GM21723 (cell line): ENCODE measurements at regions not wholly inside any gene's neighbourhood (a gene's known extent, or its start where the extent isn't known, plus 50 kb on each side); places are given as distances from the start of the nearest gene placed in this dataset.
A peak's percentile ranks its signal among the peaks of the same experiment; 100 is the strongest.
"Not testable (repeated sequence)": the region's sequence is repeated elsewhere in the genome, so short reads cannot be mapped to it uniquely, and the experiment has no call there.

Experiments
- ATAC-seq: cut with Tn5 transposase; IDR thresholded peaks from one replicate; pipeline ENCODE4 v1.9.1; 2021; ENCODE audit warnings: mild to moderate bottlenecking, moderate library complexity; ENCODE audit not compliant: unreplicated experiment

DNA sequence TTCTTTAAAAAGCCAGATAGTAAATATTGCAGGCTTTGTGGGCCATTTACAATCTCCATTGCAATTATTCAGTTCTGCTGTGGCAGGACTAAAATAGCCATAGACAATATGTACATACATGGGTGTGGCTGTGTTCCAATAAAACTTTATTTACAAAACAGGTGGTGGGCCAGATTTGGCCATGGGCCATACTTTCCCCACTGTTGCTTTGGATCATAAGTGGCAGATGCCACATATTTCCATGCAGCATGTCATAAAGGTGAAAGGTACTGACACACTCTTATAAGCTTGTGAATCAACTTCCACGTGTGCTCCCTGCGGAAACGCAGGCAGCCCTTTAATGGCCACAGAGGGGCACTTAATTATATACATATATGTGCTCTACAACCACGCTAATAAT, 244.4 kb upstream of the FOXN3 start:
- no peak for ATAC-seq

DNA sequence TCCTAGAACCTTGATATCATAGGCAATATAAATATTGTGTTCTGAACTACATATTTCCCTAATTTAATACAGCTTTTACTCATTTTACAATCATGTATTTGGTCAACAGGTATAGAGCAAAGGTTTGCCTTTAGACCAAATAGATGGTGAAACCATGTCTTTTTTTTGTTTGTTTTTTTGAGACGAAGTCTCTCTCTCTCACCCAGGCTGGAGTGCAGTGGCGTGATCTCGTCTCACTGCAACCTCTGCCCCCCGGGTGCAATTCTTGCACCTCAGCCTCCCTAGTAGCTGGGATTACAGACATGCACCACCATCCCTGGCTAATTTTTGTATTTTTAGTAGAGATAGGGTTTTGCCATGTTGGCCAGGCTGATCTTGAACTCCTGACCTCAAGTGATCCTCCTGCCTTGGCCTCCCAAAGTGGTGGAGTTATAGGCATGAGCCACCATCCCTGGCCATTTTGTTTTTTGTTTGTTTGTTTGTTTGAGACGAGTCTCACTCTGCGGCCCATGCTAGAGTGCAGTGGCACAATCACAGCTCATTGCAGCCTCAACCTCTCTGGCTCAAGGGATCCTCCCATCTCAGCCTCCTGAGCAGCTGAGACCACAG, 243.7 kb upstream of the FOXN3 start:
- not testable (repeated sequence) for ATAC-seq

DNA sequence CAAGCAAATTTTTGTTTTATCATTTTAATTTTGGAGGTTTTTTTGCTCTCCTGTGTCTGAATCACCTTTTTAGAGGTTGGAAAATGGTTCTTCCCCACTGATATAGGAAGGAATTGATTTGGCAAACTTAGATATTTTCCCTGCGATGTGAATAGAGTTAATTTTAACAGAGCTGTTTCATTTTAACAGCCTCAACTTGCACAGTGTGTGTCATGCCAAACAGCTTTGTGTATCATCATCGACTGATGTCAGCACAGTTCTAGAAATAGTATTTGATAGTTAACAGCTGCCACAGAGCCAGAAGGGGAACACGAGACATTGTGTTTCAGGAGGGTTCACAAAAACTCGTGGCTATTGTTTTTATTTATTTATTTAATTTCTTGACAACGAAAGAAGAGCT, 243.1 kb upstream of the FOXN3 start:
- ATAC-seq = no peak

DNA sequence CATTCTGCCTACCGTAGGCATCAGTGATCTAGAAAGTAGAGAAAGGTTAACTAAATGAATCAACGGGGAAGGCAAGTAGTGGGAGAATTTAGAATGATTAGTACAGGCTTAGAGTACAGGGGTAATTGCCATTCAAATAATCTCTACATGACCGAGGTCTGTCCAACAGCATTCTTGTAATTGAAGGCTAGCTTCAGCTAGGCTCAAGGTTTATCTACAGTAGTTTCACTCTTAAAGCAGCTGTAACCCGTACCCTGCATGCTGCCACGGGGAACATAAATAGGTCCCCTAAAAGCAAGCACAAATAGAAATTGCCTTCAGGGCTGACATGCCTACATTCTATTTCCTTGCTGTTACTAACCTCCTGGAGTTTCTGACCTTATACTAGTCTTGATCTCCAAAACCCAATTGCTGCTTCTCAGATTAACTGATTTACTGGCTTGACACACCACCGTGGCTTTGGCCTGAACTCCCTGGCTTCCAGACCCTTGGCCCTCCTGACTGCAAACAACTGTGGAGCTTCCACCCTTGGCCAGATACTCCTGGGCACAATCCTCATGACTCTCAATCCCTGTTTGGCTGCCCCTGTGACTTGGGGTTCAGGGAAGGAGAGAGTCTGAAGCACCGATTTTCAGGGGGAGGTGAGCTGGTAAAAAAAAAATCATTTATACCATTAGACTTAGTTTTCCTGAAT, 242.1 kb upstream of the FOXN3 start:
- ATAC-seq = no peak

DNA sequence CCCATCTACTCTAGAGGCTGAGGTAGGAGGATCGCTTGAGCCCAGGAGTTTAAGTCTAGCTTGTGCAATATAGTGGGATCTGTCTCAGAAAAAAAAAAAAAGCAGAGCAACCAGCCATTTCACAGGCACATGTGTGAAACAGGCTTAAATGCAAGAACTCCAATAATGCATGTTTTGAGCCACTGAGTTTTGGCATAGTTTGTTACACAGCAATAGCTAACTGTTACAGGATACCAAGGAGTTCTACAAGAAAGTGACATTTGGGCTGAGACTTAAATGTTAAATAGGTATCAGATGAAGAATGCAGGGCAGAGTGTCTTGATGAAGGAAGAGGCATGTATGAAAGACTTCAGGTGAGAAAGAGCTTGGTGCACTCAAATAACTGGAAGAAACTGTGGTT, 240.0 kb upstream of the FOXN3 start:
- ATAC-seq = no peak

DNA sequence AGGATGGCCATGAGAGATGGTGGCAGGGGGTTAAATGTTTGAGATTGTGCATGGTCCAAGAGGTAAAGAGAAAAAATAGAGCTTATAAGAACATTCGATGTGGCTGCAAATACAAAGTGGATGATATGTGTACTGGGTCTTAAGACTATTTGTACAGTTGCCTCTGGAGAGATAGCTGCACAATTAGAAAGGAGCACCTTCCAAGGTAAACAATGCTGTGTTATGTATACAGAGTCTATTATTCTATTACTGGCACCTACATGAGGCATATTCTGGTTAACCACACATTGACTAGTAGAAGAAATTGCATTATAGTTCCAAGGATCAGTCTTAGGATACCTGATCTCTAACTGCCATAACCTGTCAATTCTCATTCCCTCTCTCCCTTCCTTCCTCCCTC, 238.0 kb upstream of the FOXN3 start:
- ATAC-seq = no peak

DNA sequence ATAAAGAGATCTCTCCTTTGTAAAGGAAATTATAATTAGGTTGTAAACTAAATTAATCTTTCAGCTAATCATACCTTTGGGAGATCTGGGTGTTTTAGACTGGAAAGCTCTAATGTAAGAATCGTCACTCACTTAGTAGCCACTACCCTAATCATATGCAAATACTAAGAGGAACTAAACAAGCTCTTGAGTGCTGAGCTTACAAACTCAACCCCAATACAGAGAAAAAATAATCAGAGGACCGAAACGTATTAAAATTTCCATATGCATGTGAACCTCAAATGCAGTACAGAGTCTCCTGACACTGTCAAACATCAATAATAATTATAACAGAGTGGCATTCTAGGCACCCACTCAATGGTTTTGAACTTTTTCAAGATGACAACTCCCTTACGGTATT, 235.3 kb upstream of the FOXN3 start:
- ATAC-seq = no peak

DNA sequence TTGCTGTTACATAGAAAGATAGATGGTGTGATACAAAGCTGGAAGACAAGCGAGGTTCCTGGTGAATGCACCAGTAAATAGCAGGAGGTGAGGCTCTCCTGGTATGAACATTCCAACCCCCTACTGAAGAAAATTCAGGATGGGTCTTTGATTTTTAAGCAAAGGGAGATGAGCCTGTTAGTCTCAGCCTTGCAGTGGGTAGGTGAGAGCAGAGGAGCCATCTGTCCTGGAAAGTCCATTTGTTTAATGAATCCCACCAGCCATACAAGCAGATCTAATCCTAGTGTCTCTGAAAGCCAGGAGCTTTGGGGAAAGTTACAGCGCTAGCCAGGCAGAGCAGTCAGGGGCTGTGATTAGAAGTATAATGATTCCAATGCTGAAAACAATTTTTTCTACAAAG, 234.8 kb upstream of the FOXN3 start:
- ATAC-seq = no peak

DNA sequence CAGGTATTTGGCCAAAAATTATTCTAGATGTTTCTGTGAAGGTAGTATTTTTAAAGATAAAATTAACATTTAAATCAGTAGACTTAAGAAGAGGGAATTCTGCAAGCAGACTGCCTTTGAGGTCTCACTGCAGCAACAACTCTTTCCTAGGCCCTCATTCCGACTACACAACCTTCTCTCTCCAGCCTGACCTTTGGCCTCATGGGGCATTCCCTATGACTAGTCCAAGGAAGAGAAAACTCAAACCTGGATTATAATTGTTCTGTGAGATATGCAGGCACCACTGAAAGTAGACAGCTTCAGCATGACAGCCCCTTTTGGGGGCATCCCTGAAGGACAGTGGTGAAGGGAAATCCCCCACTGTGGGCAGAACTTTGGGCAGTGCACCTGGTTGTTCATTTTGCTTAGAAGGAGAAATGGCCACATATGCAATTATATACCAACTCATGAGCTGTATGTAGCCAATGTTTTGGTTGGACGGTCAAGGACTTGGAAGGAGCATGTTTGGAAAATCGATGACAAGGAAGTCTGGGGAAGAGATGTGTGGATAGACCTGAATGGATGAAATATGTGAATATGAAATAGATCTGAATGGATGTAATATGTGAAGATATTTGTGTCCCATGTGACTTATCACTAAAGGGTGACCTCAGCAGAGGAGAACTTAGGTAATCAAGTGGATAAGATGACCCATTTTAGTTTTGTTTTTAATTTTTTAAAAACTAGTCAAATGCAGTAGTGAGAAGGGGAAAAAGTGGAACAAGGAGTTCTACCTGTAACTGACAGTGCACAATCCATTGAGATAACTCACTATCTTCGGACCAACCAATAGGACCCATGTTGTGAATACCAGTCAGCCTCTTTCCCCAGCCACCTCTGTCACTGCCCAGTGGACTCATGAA, 233.3 kb upstream of the FOXN3 start:
- no peak for ATAC-seq

DNA sequence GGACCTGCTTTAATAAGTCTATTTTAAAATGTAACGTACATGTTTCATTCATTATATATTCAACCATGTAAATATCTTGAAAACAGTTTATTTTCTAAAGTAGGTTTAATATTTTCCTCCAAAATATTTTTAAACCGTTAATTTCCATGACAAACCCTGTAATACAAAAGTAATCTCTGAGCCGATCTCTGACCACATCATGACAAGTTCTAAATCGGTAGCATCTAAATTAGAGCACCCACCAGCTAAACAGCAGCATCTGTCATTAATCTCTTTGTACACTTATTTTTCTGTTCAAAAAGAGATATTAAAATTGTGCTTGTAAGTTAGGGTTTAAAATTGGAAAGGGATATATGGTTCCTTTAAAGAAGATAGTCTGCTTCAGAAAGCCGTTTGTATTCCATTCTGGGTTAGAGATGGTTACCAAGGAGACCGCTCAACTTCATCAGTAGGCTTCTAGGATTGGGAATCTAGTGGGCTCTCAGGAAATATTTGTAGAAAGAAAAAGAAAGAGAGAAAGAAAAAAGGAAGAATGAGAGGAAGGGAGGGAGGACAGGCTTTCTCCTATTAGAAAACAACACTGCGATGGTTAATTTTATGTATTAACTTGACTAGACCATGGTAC, 232.5 kb upstream of the FOXN3 start:
- no peak for ATAC-seq

DNA sequence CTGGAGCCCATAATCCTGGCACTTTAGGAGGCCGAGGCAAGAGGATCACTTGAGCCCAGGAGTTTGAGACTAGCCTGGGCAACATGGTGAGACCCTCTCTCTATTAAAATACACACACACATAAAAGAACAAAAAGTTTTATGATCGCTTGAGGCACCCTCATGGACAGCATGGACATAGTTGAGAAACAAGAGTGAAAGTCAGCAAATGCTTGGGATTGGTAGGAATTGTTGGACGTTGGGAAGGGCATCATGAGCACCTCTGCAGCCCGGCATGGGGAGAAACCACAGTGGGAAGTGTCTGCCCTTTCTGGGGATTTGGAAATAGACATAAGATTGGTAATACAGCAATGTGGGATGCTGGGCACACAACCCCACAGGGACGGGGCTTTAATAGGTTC, 231.9 kb upstream of the FOXN3 start:
- ATAC-seq = no peak

DNA sequence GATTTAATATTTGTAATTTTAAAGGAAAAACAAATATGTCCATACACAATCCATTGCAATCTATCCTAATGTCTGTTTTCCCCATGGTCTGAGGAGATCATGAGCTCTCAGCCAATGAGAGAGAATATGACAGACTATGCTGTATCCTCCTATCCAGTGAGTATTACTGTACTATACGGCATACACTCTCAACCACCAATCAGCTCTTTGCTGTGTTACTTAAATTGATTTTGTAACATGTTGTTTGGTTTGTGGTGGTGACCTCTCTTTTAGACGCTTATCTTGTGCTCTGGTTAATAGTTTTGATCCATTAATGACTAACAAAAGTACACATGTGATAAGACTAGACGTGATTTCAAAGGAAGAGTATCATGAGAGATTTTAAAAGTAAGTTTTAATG, 231.5 kb upstream of the FOXN3 start:
- no peak for ATAC-seq

DNA sequence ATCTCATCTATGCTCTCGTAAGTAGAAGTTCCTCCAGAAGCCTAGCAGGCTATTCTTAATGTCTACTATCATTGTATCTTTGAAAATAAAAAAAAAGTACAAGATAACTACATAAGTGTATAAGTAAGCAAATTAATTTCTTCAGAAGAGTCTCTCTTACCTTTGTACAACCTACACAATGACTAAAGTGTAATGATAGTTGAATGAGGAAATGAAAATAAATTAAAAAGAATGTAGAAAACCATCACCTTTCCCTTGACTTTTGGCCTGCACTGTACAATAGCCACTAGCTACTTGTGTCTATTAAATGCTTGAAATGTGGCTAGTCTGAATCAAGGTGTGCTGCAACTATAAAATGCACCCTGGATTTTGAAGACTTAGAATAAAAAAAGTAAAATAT, 229.9 kb upstream of the FOXN3 start:
- no peak for ATAC-seq

DNA sequence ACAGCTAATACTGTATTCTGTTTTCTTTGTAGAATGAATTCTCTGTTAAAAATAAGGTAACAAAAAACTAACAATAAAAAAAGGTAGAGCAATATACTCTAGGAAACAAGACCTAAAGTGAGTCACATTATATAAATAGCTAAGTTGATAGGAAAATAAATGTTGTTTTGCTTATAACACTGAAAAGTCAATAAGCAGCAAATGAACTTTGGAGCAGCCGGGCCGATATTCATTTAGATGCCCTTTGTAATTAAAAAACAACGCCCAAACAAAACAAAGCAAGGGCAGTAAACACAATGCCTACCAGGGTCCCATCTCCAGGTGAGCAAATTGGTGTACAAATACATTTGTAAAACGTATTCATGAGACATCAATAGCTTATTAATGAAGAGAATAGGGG, 227.6 kb upstream of the FOXN3 start:
- ATAC-seq = no peak

DNA sequence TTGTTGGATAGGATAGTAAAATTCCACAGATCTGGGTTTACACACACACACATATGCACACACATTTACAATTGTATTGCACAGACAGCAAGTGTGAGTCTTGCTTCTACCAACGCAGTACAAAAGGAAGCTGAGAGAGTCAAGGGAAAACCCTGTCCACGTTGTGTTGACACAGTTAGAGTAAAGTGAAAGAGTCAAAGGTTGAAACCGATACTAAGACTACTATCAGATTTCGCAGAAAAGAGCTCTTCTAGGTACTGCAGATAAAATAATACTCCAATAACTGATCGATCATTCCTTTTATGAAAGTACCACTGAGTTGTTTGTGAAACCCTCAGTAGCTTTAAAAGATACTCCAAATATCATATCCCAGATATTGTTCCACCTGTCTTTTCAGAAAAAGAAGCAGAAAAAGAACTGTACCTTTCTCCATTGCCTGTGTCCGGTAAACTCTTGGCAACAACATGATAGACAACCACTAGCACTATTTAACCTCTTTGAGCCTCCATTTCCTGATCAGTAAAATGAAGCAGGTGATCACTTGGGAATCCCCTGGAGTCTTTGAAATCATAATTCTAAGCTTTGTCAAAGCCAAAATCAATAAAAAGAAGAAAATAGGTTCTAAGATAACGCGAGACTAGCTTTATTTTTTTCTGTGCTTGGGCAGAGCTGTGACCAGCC, 224.6 kb upstream of the FOXN3 start:
- peak; percentile 99 for ATAC-seq

DNA sequence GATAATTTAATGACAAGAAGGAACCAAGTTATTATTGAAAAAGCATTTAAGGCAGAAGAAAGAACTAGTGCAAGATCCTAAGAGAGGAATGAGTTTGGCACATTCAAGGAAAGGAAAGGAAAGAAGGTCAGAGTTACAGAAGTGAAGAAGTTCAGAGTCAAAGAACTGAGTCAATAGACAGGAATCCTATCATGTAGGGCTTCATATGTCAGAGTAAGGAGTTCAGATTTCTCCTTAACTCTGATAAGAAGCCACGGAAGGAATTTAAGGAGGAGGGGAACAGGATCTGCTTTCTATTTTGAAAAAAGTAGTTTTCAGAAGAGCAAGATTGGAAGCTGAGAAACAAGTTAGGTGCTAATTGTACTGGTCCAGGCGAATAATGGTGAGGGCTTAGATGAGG, 223.1 kb upstream of the FOXN3 start:
- no peak for ATAC-seq

DNA sequence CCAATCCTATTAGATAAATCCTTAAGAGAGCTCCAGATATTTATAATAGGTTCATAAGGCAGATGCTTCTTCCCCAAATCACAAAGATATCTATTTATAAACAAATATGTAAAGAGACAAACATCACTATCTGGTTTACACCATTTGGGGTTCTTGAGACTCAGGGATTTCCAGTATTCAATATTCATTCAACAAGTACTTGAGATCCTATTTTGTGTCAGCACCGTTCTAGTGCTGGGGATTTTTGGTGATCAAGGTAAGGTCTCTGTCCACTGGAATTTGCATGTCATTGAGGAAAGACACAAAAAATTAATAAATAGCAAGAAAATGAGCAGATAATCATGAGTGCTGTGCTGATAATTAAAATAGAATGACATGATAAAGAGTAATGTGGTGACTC, 222.7 kb upstream of the FOXN3 start:
- ATAC-seq = no peak

DNA sequence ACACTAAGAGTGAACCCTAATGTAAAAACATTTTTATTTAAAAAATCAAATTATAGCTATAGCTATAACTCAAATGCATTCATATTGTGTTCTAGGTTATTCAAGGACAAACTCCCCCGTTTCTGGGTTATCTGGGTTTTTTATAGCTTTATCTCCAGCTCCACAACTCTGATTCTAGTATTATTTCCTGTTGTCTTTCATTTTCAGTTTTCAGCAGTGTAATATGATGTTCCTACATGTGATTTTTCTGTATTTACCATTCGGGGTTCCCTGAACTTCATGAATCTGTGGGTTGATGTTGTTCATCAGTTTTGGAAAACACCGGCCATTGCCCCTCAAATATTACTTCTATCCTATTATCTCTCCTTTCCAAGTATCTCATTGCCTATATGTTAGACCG, 221.9 kb upstream of the FOXN3 start:
- no peak for ATAC-seq

DNA sequence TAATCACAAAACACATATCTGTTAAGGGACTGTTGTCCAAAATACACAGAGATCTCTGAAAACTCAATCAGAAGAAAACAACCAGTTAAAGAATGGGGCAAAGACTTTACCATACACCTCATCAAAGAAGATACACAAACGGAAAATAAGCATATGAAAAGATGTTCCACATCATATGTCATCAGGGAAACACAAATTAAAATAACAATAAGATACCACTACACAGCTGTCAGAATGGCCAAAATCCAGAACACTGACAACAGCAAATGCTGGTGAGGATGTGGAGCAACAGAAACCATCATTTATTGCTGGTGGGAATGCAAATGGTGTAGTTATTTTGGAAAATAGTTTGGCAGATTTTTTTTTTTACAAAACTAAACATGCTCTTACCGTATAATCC, 220.5 kb upstream of the FOXN3 start:
- no peak for ATAC-seq

DNA sequence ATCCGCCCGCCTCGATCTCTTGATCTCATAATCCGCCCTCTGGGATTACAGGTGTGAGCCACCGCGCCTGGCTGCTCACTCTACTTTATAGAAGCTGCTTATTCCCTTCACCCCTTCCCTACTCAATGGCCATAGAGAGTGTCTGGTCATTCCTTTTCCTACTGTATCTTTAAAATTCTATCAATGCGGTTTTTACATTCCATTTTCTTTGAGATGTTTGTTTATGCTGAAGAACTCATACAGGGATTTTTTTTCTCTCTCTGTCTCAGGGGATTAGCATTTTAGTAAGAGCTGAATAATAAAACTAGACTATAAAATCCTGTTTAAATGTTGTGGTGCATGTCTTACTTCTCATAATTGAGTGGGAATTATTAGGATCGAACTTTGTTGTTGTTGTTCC, 218.6 kb upstream of the FOXN3 start:
- no peak for ATAC-seq

DNA sequence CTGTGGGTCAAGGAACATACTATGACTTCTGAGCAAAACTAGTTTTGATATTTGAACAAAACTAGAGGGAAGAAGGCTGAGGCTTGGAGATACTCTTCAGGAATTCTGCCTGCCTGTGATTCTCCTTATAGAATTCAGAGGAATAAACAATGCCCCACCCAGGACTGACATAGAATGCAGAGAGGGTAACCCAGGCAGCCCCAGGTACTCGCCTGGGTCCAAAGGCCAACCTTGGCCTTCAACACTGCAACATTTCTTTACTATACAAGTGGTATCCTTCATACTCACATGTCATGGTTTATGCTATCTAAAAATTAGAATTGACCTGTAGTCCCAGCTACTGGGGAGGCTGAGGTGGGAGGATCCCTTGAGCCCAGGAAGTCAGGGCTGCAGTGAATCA, 217.0 kb upstream of the FOXN3 start:
- ATAC-seq = no peak
